CD14-positive monocyte (primary cell): ENCODE measurements at regions not wholly inside any gene's neighbourhood (a gene's known extent, or its start where the extent isn't known, plus 50 kb on each side); places are given as distances from the start of the nearest gene placed in this dataset.

Experiments
- DNase-seq, 3 donors: peaks; one replicate each; pipeline ENCODE4 v3.0.0-alpha.2; 2011 to 2022
- H2AFZ ChIP-seq: 2 replicates; pipeline ENCODE4 v1.6.0; 2012; ENCODE audit warnings: mild to moderate bottlenecking, low read depth, low read length, inconsistent platforms; ENCODE audit not compliant: insufficient read depth, poor library complexity, severe bottlenecking
- H3K27ac ChIP-seq, 2 donors: 1 replicate in 1 of 2; 2 replicates in 1 of 2; pipeline ENCODE4 v1.5.1; 2012 to 2013; ENCODE audit warnings: low read length in 2 of 2, control low read depth in 1 of 2, inconsistent platforms in 1 of 2, low read depth in 1 of 2, mild to moderate bottlenecking in 1 of 2
- H3K27me3 ChIP-seq, 2 donors: one replicate each; pipeline versions ENCODE4 v1.6.0 to v1.6.1; 2011 to 2013; ENCODE audit warnings: low read length in 2 of 2; ENCODE audit not compliant: control insufficient read depth in 2 of 2, insufficient read depth in 2 of 2
- H3K36me3 ChIP-seq, 2 donors: replicated peaks in 1 of 2; 1 replicate in 1 of 2; 2 replicates in 1 of 2; pipeline versions ENCODE4 v1.5.1 to v1.6.1; 2012 to 2013; ENCODE audit warnings: low read length in 2 of 2, control low read depth in 1 of 2, inconsistent platforms in 1 of 2, mild to moderate bottlenecking in 1 of 2; ENCODE audit not compliant: insufficient read depth in 2 of 2, control insufficient read depth in 1 of 2
- H3K4me1 ChIP-seq, 2 donors: 1 replicate in 1 of 2; 2 replicates in 1 of 2; pipeline versions ENCODE4 v1.5.1 to v1.6.1; 2012 to 2013; ENCODE audit warnings: low read length in 2 of 2, control low read depth in 1 of 2, inconsistent platforms in 1 of 2, mild to moderate bottlenecking in 1 of 2, moderate library complexity in 1 of 2; ENCODE audit not compliant: insufficient read depth in 2 of 2, control insufficient read depth in 1 of 2
- H3K4me2 ChIP-seq: replicated peaks from 2 replicates; pipeline ENCODE3; 2012; ENCODE audit warnings: low read length, moderate library complexity, mild to moderate bottlenecking; ENCODE audit not compliant: poor library complexity, severe bottlenecking; ENCODE audit errors: extremely low read depth
- H3K4me3 ChIP-seq, 3 experiments: fragments of 200-600 bp in 1 of 3; sonication (generic) in 1 of 3; replicated peaks in 1 of 3; 1 replicate in 2 of 3; 2 replicates in 1 of 3; pipeline ENCODE4 v1.5.1; 2011 to 2013; ENCODE audit warnings: low read length in 3 of 3, mild to moderate bottlenecking in 3 of 3, control low read depth in 2 of 3, low read depth in 2 of 3, inconsistent platforms in 1 of 3, moderate library complexity in 1 of 3
- H3K79me2 ChIP-seq: 2 replicates; pipeline ENCODE4 v1.6.0; 2012; ENCODE audit warnings: mild to moderate bottlenecking, control low read depth, inconsistent platforms, low read length, moderate library complexity; ENCODE audit not compliant: insufficient read depth
- H3K9ac ChIP-seq: 2 replicates; pipeline ENCODE4 v1.6.0; 2017; ENCODE audit warnings: low read length, mild to moderate bottlenecking; ENCODE audit not compliant: insufficient read depth, poor library complexity, severe bottlenecking
- H3K9me3 ChIP-seq, 2 donors: replicated peaks in 1 of 2; 1 replicate in 1 of 2; 2 replicates in 1 of 2; pipeline versions ENCODE4 v1.5.1 to v1.6.1; 2012 to 2013; ENCODE audit warnings: low read length in 2 of 2, control low read depth in 1 of 2; ENCODE audit not compliant: control insufficient read depth in 1 of 2, insufficient read depth in 1 of 2
- H4K20me1 ChIP-seq: 2 replicates; pipeline ENCODE4 v1.6.0; 2012; ENCODE audit warnings: mild to moderate bottlenecking, low read length, control low read depth, moderate library complexity; ENCODE audit not compliant: insufficient read depth
- H3K27ac Mint-ChIP-seq, 7 donors: one replicate each; pipeline ENCODE4 v1.8.0; 2020; ENCODE audit warnings: mild to moderate bottlenecking in 7 of 7, mixed read lengths in 7 of 7, moderate library complexity in 6 of 7, inconsistent platforms in 2 of 7
- H3K27me3 Mint-ChIP-seq, 3 donors: one replicate each; pipeline ENCODE4 v1.8.0; 2021 to 2022; ENCODE audit warnings: low read depth in 3 of 3, mild to moderate bottlenecking in 3 of 3, mixed read lengths in 3 of 3, moderate library complexity in 3 of 3, inconsistent platforms in 1 of 3
- H3K36me3 Mint-ChIP-seq, 2 donors: one replicate each; pipeline ENCODE4 v1.8.0; 2020; ENCODE audit warnings: mixed read lengths in 2 of 2, inconsistent platforms in 1 of 2, mild to moderate bottlenecking in 1 of 2
- H3K4me1 Mint-ChIP-seq: one replicate; pipeline ENCODE4 v1.8.0; 2020; ENCODE audit warnings: mild to moderate bottlenecking, mixed read lengths
- H3K4me3 Mint-ChIP-seq, 2 donors: one replicate each; pipeline ENCODE4 v1.8.0; 2020; ENCODE audit warnings: mild to moderate bottlenecking in 2 of 2, mixed read lengths in 2 of 2, moderate library complexity in 1 of 2
- H3K9me3 Mint-ChIP-seq, 7 donors: one replicate each; pipeline ENCODE4 v1.8.0; 2020 to 2022; ENCODE audit warnings: mixed read lengths in 7 of 7, mild to moderate bottlenecking in 6 of 7, moderate library complexity in 6 of 7, inconsistent platforms in 2 of 7
- CTCF ChIP-seq: fragments of 200-600 bp; IDR thresholded peaks from one replicate; pipeline ENCODE4 v1.8.0; 2022; ENCODE audit warnings: antibody characterized with exemption, mild to moderate bottlenecking
- WGBS: methylation state at CpG from one replicate; pipeline ENCODE4 v1.1.5; 2013; ENCODE audit warnings: missing lambda C conversion rate; ENCODE audit not compliant: insufficient coverage; 5-methylcytosine and 5-hydroxymethylcytosine counted together
- intact Hi-C, 2 donors: fragments of 100-400 bp; cut with micrococcal nuclease; formaldehyde crosslinking; loops; one replicate each; pipeline versions ENCODE4 v1.15.0 to v1.15.1; 2023

GRCh38 chr2:146161256-146161882 lies 1641.5 kb upstream of the ZEB2 start:
- Mint-ChIP-seq H3K27me3 (no peaks in the 10 kb centered on the region), H3K36me3 (no peaks in the 10 kb centered on the region), H3K9me3 (peaks cover 0 to 4% (median 2%) of the 10 kb centered on the region in 7 donors), H3K4me3 (no peak overlapping the region), H3K4me1 (no peaks in the 10 kb centered on the region), H3K27ac (no peak overlapping the region)
- H3K4me3 ChIP-seq, result no peak overlapping the region
- no peaks in the 10 kb centered on the region for H4K20me1 ChIP-seq
- no peak overlapping the region for H3K4me2 ChIP-seq
- WGBS, result no CpG with 5 or more reads among the region's 3 CpGs
- no peaks in the 10 kb centered on the region for H3K4me1 ChIP-seq
- DNase-seq, result no peak
- no peaks in the 10 kb centered on the region for H3K27me3 ChIP-seq
- no peak overlapping the region for H3K9ac ChIP-seq
- no peak overlapping the region for H2AFZ ChIP-seq
- no peaks in the 10 kb centered on the region for H3K79me2 ChIP-seq
- H3K36me3 ChIP-seq, result no peaks in the 10 kb centered on the region
- no peak overlapping the region for H3K27ac ChIP-seq
- no peaks in the 10 kb centered on the region for H3K9me3 ChIP-seq
- no peak for TF ChIP-seq CTCF
- intact Hi-C loops, result no loop called here

DNA sequence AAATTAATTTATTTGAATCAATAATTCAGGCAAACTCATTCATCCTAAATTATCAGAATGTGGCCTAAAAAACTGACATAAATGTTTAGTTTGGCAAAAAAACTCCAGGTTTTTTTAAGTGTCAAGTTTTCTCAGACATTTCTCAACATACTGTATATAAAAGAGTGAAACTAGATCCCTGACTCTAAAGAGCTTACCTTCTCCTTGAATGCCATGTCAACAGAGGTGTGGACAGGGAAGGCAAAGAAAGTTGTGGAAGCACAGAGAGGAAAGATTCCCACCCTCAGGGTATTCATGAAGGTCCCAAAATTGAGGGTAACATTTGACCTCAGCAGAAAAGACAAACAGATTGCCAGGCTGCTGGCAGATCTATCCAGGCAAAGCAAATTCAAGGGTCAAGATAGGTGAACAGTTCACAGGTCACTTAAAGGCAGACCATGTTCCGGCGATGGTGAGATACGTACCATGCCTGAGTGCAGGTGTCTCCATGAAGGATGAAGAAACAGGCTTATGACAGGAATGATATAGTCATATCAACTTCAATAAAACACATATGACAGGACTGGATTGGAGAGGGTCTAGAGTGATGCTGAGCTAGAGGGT lies 1638.3 kb upstream of the ZEB2 start:
- no peaks in the 10 kb centered on the region for H3K36me3 Mint-ChIP-seq

More for the DNA sequence above, 1638.3 kb upstream of the ZEB2 start:
- no CpG with 5 or more reads among the region's 3 CpGs for WGBS
- H3K9me3 Mint-ChIP-seq, result peaks cover 0 to 4% (median 0%) of the 10 kb centered on the region in 7 donors
- Histone ChIP-seq H3K4me1 (no peaks in the 10 kb centered on the region), H2AFZ (no peak overlapping the region), H3K9me3 (no peaks in the 10 kb centered on the region), H3K27ac (no peak overlapping the region), H4K20me1 (no peaks in the 10 kb centered on the region), H3K4me3 (no peak overlapping the region), H3K27me3 (no peaks in the 10 kb centered on the region), H3K36me3 (no peaks in the 10 kb centered on the region), H3K4me2 (no peak overlapping the region), H3K9ac (no peak overlapping the region), H3K79me2 (no peaks in the 10 kb centered on the region)
- intact Hi-C loops, result no loop called here
- no peak overlapping the region for H3K27ac Mint-ChIP-seq
- no peak for TF ChIP-seq CTCF
- H3K27me3 Mint-ChIP-seq, result no peaks in the 10 kb centered on the region
- DNase-seq, result no peak
- no peaks in the 10 kb centered on the region for H3K4me1 Mint-ChIP-seq
- no peak overlapping the region for H3K4me3 Mint-ChIP-seq
